ENCODE measurements at regions not wholly inside any gene's neighbourhood (a gene's known extent, or its start where the extent isn't known, plus 50 kb on each side); places are given as distances from the start of the nearest gene placed in this dataset.

GRCh38 chr12:98042668-98043067 lies 472.7 kb upstream of the TMPO start:
- TF ChIP-seq CTCF (IDR thresholded peaks at IDR 0.05) (no peak), POLR2A (IDR thresholded peaks at IDR 0.05) (no peak)

Data from thyroid gland (tissue), 4 donors.